ENCODE measurements at regions not wholly inside any gene's neighbourhood (a gene's known extent, or its start where the extent isn't known, plus 50 kb on each side); places are given as distances from the start of the nearest gene placed in this dataset.
A peak's percentile ranks its signal among the peaks of the same experiment; 100 is the strongest.

DNA sequence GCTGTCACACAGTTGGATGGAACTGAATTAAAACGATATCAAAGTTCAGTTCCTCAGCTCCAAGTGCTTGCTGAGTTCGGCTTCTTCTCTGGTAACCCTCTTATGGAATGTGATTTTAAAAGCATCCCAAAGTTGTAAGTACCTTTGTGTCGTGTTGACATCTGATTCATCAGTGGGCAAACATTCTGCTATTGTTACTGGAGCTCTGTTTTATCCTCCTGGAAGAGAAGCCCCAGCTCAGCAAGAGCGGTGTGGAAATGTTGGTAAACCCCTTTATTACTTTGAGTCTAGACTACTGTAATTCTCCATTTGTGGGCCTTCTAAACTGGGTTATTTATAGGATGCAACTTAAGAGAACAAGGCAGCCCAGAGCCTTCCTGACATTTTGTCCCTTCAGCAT, 699.3 kb upstream of the WWC1 start:
- TF ChIP-seq RARB (CRISPR knock-in tag; IDR thresholded peaks at IDR 0.05): no peak
- ATAC-seq: no peak

DNA sequence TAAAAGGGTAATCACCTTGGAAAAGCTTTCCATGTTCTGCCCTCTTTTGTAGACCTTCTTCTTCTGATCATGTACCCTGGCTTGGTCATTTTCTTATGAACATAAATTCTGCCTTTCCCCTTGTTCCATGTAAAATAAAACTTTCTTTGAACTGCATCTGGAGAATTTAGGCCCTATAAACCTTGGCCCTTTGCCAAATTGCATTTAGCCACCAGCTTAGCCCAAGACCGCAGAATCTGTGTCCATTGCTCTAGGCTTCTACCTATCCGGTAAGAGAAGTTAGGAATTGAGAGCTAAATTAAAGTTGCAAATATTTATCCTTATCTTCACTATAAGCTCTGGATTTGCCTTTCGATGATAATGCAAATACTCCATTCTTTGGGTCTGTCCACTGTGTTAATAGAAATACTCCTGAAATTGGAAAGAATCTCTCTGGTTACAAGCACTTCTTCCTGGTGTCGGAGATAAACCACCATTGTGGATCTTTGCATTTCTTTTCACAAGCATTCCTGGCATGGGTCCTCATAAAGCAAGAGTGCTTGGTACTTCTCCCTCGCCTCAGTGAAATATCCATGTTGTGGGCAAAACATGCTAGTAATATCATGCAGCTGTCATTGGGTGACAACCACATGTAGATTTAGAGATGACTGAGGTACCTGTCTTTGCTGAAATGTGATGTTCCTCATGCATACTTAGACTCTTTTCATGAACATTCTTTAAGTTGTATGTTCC, 698.0 kb upstream of the WWC1 start:
- no peak for ATAC-seq
- TF ChIP-seq TOX (CRISPR knock-in tag; IDR thresholded peaks at IDR 0.05; ENCODE audit: borderline replicate concordance) (no peak), RARB (CRISPR knock-in tag; IDR thresholded peaks at IDR 0.05) (no peak), ZFP3 (CRISPR knock-in tag; IDR thresholded peaks at IDR 0.05) (no peak), ZNF565 (CRISPR knock-in tag; conservative IDR thresholded peaks at IDR 0.05; ENCODE audit: low read depth) (no peak), BACH2 (CRISPR knock-in tag; IDR thresholded peaks at IDR 0.05; ENCODE audit: borderline replicate concordance) (no peak), TCF4 (CRISPR knock-in tag; IDR thresholded peaks at IDR 0.05; ENCODE audit: borderline replicate concordance) (no peak), ESRRG (CRISPR knock-in tag; IDR thresholded peaks at IDR 0.05) (no peak), PPARA (CRISPR knock-in tag; IDR thresholded peaks at IDR 0.05; ENCODE audit: borderline replicate concordance) (no peak), ZNF8 (CRISPR knock-in tag; IDR thresholded peaks at IDR 0.05) (no peak), GLIS3 (CRISPR knock-in tag; IDR thresholded peaks at IDR 0.05) (no peak), CSDC2 (CRISPR knock-in tag; IDR thresholded peaks at IDR 0.05) (no peak), SNAI2 (CRISPR knock-in tag; IDR thresholded peaks at IDR 0.05) (no peak), ISL1 (CRISPR knock-in tag; IDR thresholded peaks at IDR 0.05) (no peak)
- TF ChIP-seq, protein P1, sequence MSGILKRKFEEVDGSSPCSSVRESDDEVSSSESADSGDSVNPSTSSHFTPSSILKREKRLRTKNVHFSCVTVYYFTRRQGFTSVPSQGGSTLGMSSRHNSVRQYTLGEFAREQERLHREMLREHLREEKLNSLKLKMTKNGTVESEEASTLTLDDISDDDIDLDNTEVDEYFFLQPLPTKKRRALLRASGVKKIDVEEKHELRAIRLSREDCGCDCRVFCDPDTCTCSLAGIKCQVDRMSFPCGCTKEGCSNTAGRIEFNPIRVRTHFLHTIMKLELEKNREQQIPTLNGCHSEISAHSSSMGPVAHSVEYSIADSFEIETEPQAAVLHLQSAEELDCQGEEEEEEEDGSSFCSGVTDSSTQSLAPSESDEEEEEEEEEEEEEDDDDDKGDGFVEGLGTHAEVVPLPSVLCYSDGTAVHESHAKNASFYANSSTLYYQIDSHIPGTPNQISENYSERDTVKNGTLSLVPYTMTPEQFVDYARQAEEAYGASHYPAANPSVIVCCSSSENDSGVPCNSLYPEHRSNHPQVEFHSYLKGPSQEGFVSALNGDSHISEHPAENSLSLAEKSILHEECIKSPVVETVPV (CRISPR knock-in tag; IDR thresholded peaks at IDR 0.05): no peak
- TF ChIP-seq, protein P2, sequence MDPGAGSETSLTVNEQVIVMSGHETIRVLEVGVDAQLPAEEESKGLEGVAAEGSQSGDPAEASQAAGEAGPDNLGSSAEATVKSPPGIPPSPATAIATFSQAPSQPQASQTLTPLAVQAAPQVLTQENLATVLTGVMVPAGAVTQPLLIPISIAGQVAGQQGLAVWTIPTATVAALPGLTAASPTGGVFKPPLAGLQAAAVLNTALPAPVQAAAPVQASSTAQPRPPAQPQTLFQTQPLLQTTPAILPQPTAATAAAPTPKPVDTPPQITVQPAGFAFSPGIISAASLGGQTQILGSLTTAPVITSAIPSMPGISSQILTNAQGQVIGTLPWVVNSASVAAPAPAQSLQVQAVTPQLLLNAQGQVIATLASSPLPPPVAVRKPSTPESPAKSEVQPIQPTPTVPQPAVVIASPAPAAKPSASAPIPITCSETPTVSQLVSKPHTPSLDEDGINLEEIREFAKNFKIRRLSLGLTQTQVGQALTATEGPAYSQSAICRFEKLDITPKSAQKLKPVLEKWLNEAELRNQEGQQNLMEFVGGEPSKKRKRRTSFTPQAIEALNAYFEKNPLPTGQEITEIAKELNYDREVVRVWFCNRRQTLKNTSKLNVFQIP (CRISPR knock-in tag; IDR thresholded peaks at IDR 0.05; ENCODE audit: borderline replicate concordance, low read depth): no peak
- TF ChIP-seq, protein P3, sequence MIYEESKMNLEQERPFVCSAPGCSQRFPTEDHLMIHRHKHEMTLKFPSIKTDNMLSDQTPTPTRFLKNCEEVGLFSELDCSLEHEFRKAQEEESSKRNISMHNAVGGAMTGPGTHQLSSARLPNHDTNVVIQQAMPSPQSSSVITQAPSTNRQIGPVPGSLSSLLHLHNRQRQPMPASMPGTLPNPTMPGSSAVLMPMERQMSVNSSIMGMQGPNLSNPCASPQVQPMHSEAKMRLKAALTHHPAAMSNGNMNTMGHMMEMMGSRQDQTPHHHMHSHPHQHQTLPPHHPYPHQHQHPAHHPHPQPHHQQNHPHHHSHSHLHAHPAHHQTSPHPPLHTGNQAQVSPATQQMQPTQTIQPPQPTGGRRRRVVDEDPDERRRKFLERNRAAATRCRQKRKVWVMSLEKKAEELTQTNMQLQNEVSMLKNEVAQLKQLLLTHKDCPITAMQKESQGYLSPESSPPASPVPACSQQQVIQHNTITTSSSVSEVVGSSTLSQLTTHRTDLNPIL (CRISPR knock-in tag; IDR thresholded peaks at IDR 0.05; ENCODE audit: low read depth): no peak

DNA sequence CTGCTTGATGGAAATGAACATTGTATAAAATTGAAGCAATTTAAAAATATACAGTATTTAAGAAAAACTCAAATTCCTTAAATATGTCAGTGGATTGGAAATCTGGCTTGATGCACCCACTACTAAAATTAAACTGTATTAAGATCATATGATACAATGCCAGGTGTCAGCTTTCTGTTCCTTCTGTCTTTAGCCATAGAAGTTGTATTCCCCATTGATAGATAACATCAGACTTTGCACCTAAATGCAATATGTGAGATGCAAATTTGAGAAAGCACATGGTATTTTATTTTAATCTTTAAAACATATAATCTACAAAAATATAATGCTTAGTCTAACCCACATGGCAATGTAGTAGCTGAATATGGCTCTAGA, 697.4 kb upstream of the WWC1 start:
- no peak; the same call in 2 of the 3 replicates for ATAC-seq
- TF ChIP-seq ZNF70 (CRISPR knock-in tag; IDR thresholded peaks at IDR 0.05) (no peak), GLIS3 (CRISPR knock-in tag; IDR thresholded peaks at IDR 0.05) (no peak)

DNA sequence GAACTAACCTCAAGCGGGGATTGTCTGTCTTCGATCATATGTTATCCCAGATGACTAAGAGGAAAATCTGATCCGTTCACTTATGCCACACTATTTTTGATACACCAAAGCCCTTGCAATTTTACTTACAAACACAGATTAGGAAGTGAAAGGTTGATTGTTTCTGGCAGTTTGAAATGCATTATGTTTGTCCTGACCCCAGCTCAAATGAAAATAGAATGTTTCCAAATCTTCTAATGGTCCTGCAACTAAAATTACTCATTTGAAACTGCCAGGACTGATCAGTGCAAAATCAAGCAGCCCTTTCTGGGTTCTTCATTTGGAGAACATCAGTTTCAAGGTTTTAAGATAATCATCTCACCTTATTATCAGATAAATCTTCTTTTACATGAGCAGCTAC, 696.7 kb upstream of the WWC1 start:
- TF ChIP-seq, protein P4, sequence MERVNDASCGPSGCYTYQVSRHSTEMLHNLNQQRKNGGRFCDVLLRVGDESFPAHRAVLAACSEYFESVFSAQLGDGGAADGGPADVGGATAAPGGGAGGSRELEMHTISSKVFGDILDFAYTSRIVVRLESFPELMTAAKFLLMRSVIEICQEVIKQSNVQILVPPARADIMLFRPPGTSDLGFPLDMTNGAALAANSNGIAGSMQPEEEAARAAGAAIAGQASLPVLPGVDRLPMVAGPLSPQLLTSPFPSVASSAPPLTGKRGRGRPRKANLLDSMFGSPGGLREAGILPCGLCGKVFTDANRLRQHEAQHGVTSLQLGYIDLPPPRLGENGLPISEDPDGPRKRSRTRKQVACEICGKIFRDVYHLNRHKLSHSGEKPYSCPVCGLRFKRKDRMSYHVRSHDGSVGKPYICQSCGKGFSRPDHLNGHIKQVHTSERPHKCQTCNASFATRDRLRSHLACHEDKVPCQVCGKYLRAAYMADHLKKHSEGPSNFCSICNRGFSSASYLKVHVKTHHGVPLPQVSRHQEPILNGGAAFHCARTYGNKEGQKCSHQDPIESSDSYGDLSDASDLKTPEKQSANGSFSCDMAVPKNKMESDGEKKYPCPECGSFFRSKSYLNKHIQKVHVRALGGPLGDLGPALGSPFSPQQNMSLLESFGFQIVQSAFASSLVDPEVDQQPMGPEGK (CRISPR knock-in tag; IDR thresholded peaks at IDR 0.05; ENCODE audit: borderline replicate concordance): no peak; the same call in 1 of the 2 replicates
- TF ChIP-seq PPARA (CRISPR knock-in tag; IDR thresholded peaks at IDR 0.05; ENCODE audit: borderline replicate concordance): no peak
- peak; percentile 68 for TF ChIP-seq TOX (CRISPR knock-in tag; IDR thresholded peaks at IDR 0.05; ENCODE audit: borderline replicate concordance)
- peak; percentile 66; the same call in 1 of the 2 replicates for TF ChIP-seq RARB (CRISPR knock-in tag; IDR thresholded peaks at IDR 0.05)
- no peak for TF ChIP-seq ZFP30 (CRISPR knock-in tag; IDR thresholded peaks at IDR 0.05)
- TF ChIP-seq, protein P5, sequence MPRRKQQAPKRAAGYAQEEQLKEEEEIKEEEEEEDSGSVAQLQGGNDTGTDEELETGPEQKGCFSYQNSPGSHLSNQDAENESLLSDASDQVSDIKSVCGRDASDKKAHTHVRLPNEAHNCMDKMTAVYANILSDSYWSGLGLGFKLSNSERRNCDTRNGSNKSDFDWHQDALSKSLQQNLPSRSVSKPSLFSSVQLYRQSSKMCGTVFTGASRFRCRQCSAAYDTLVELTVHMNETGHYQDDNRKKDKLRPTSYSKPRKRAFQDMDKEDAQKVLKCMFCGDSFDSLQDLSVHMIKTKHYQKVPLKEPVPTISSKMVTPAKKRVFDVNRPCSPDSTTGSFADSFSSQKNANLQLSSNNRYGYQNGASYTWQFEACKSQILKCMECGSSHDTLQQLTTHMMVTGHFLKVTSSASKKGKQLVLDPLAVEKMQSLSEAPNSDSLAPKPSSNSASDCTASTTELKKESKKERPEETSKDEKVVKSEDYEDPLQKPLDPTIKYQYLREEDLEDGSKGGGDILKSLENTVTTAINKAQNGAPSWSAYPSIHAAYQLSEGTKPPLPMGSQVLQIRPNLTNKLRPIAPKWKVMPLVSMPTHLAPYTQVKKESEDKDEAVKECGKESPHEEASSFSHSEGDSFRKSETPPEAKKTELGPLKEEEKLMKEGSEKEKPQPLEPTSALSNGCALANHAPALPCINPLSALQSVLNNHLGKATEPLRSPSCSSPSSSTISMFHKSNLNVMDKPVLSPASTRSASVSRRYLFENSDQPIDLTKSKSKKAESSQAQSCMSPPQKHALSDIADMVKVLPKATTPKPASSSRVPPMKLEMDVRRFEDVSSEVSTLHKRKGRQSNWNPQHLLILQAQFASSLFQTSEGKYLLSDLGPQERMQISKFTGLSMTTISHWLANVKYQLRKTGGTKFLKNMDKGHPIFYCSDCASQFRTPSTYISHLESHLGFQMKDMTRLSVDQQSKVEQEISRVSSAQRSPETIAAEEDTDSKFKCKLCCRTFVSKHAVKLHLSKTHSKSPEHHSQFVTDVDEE (CRISPR knock-in tag; IDR thresholded peaks at IDR 0.05): no peak
- TF ChIP-seq ESRRG (CRISPR knock-in tag; IDR thresholded peaks at IDR 0.05): no peak
- TF ChIP-seq, protein P3 (CRISPR knock-in tag; IDR thresholded peaks at IDR 0.05; ENCODE audit: low read depth): no peak
- no peak for TF ChIP-seq ZNF565 (CRISPR knock-in tag; conservative IDR thresholded peaks at IDR 0.05; ENCODE audit: low read depth)
- peak; percentile 77; the same call in 1 of the 2 replicates for TF ChIP-seq ZC3H10 (CRISPR knock-in tag; IDR thresholded peaks at IDR 0.05)
- TF ChIP-seq GLIS3 (CRISPR knock-in tag; IDR thresholded peaks at IDR 0.05): no peak

More for the DNA sequence above, 696.7 kb upstream of the WWC1 start:
- peak; percentile 86 for ATAC-seq

Data from SK-N-SH treated with all-trans-retinoic acid at 6 μM for 48 hours (cell line).